Ascending aorta (tissue), 2 donors: ENCODE measurements at regions not wholly inside any gene's neighbourhood (a gene's known extent, or its start where the extent isn't known, plus 50 kb on each side); places are given as distances from the start of the nearest gene placed in this dataset.

Experiments
- DNase-seq, 2 donors: peaks; one replicate each; pipeline ENCODE4 v3.0.0-alpha.2; 2019; ENCODE audit warnings: low spot score in 2 of 2
- H3K27ac ChIP-seq, 2 donors: fragments of 200-600 bp; sonication (generic); one replicate each; pipeline ENCODE4 v1.5.1; 2016 to 2017; ENCODE audit warnings: mild to moderate bottlenecking in 1 of 2
- H3K27me3 ChIP-seq: fragments of 200-600 bp; sonication (generic); one replicate; pipeline ENCODE4 v1.5.1; 2017
- H3K36me3 ChIP-seq, 2 donors: fragments of 200-600 bp; sonication (generic); one replicate each; pipeline ENCODE4 v1.5.1; 2016
- H3K4me1 ChIP-seq, 2 donors: fragments of 200-600 bp; sonication (generic); one replicate each; pipeline ENCODE4 v1.5.1; 2016 to 2017; ENCODE audit warnings: mild to moderate bottlenecking in 1 of 2
- H3K4me3 ChIP-seq, 2 donors: fragments of 200-600 bp; sonication (generic); one replicate each; pipeline ENCODE4 v1.5.1; 2016 to 2017; ENCODE audit warnings: mild to moderate bottlenecking in 1 of 2
- H3K9me3 ChIP-seq, 2 donors: fragments of 200-600 bp; sonication (generic); one replicate each; pipeline ENCODE4 v1.5.1; 2016
- intact Hi-C: fragments of 100-400 bp; cut with DNase I; formaldehyde crosslinking; loops from one replicate; pipeline ENCODE4 v1.15.1; 2023
- TF ChIP-seq, protein P1 (sequence below), 3 experiments: fragments of 200-600 bp in 2 of 3; fragments of 450-650 bp in 1 of 3; sonication (generic) in 2 of 3; IDR thresholded peaks; one replicate each; pipeline ENCODE4 v1.5.1; 2016 to 2019; ENCODE audit warnings: antibody characterized with exemption in 3 of 3, mild to moderate bottlenecking in 1 of 3, moderate library complexity in 1 of 3

DNA sequence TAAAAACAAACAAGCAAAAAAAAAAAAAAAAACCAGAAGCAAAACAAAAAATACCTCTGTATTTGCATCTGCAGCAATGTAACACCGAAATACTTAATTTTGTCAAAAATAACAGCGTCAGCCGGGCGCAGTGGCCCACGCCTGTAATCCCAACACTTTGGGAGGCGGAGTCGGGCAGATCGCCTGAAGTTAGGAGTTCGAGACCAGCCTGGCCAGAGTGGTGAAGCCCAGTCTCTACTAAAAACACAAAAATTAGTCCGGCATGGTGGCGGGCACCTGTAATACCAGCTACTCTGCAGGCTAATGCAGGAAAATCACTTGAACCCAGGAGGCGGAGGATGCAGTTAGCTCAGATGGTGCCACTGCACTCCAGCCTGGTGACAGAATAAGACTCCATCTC is 683.5 kb upstream of the CA10 start:
- H3K4me1 ChIP-seq: no peaks in the 10 kb centered on the region
- H3K27ac ChIP-seq: no peak overlapping the region
- H3K36me3 ChIP-seq: no peaks in the 10 kb centered on the region
- intact Hi-C loops: no loop called here
- no peaks in the 10 kb centered on the region for H3K9me3 ChIP-seq
- H3K4me3 ChIP-seq: no peak overlapping the region
- DNase-seq: no peak
- no peaks in the 10 kb centered on the region for H3K27me3 ChIP-seq
- TF ChIP-seq, protein P1, sequence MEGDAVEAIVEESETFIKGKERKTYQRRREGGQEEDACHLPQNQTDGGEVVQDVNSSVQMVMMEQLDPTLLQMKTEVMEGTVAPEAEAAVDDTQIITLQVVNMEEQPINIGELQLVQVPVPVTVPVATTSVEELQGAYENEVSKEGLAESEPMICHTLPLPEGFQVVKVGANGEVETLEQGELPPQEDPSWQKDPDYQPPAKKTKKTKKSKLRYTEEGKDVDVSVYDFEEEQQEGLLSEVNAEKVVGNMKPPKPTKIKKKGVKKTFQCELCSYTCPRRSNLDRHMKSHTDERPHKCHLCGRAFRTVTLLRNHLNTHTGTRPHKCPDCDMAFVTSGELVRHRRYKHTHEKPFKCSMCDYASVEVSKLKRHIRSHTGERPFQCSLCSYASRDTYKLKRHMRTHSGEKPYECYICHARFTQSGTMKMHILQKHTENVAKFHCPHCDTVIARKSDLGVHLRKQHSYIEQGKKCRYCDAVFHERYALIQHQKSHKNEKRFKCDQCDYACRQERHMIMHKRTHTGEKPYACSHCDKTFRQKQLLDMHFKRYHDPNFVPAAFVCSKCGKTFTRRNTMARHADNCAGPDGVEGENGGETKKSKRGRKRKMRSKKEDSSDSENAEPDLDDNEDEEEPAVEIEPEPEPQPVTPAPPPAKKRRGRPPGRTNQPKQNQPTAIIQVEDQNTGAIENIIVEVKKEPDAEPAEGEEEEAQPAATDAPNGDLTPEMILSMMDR (IDR thresholded peaks at IDR 0.05): no peak

DNA sequence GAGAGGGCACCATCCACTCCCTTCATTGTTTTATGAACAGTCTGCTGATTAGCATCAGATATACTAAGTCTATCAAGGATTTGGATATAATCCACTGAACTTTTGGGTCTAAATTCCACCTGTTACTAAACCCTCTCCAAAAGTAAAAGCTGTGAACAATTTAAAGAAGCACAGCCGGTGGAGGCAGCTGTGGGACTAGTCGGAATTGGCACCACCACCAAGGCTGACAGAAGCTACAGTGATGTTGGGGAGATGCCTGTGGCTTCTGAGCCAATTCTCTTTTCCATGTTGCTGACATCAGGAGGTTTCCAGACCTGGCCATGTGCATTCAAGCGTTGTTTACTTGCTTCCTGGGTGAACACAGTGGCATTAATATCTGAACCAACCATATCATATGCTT is 679.0 kb upstream of the CA10 start:
- TF ChIP-seq, protein P1 (IDR thresholded peaks at IDR 0.05): no peak
- Histone ChIP-seq H3K4me3 (no peak overlapping the region), H3K27me3 (no peaks in the 10 kb centered on the region), H3K9me3 (no peaks in the 10 kb centered on the region), H3K36me3 (no peaks in the 10 kb centered on the region), H3K4me1 (no peaks in the 10 kb centered on the region), H3K27ac (no peak overlapping the region)
- intact Hi-C loops: no loop called here
- DNase-seq: no peak

DNA sequence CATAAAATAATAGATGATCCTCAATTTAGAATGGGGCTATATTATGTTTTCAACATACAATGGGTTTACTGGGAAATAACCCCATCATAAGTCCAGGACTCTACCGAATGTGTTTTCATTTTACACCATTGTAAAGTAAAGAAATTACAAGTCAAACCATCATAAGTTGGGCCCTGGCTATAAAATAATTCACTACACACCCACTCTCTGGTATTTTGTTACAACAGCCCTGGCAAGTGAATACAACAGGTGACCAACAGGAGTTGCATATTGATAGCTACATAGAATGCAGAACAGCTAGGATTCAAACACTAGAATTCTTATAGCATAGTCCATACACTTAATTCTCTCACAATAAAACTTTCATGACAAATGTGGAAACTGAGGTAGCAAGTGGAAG is 673.0 kb upstream of the CA10 start:
- no peak overlapping the region for H3K27ac ChIP-seq
- DNase-seq: no peak
- no peak overlapping the region for H3K4me3 ChIP-seq
- H3K9me3 ChIP-seq: no peaks in the 10 kb centered on the region
- H3K27me3 ChIP-seq: no peaks in the 10 kb centered on the region
- TF ChIP-seq, protein P1 (IDR thresholded peaks at IDR 0.05): no peak
- no peaks in the 10 kb centered on the region for H3K36me3 ChIP-seq
- intact Hi-C loops: no loop called here
- no peaks in the 10 kb centered on the region for H3K4me1 ChIP-seq

DNA sequence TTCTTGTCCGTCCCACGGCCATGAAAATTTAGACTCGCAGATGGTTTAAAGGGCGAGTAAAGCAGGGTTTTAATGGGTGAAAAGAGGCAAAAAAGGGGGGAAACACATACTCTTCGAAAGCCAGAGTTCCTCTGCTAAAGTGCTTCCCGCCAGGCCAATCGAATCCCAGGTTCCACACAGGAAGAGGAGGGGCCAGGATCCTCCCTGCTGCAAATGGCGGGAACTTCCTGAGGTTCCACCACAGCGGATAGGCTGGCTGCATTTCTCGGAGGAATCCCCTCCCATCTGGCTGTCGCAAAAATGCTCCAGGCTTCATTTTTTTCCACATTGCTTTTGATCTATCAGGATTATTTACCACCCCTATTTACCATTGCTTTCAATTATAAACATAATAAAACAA is 670.1 kb upstream of the CA10 start:
- TF ChIP-seq, protein P1 (IDR thresholded peaks at IDR 0.05): no peak
- intact Hi-C loops: no loop called here
- no peaks in the 10 kb centered on the region for H3K9me3 ChIP-seq
- no peak for DNase-seq
- H3K4me1 ChIP-seq: no peaks in the 10 kb centered on the region
- no peaks in the 10 kb centered on the region for H3K36me3 ChIP-seq
- H3K27ac ChIP-seq: no peak overlapping the region
- H3K4me3 ChIP-seq: no peak overlapping the region
- H3K27me3 ChIP-seq: no peaks in the 10 kb centered on the region

DNA sequence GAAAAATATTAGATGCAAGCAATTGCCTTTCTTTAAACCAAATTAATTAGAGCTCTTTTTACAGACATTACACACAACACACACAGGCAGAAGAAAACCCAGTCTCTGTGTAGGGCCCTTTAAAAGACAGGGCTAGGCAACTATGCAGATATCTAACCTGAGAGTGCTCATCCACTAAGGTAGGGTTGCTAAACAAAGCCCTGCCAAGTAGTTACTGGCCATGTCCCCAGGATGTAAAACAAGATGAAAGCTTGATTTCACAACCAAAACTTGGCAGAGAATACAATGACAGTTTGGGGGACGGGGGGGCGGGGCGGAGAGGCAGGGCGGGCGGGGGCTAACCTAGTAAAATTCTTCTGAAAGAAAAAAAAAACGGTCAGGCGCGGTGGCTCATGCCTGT is 669.0 kb upstream of the CA10 start:
- no peak overlapping the region for H3K4me3 ChIP-seq

DNA sequence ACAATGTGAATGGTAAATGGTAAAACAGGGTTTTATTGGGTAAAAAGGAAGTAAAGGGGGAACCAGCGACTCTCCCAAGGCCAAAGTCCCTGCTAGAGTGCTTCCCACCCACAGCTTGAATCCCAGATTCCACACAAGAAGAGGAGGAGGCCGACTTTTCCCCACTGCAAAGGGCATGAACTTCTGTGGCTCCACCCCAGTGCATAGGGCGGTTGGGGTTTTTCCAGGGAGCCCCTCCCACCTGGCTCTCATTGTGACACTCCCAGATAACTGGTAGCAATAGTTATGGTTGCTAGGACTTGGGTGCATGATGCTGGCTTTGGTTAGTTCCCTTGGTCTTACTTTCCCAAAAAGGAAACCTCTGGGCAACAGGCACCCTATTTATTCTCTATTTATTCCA is 666.0 kb upstream of the CA10 start:
- TF ChIP-seq, protein P1 (IDR thresholded peaks at IDR 0.05): no peak
- intact Hi-C loops: no loop called here
- H3K27me3 ChIP-seq: no peaks in the 10 kb centered on the region
- no peak overlapping the region for H3K4me3 ChIP-seq
- no peak overlapping the region for H3K27ac ChIP-seq
- no peaks in the 10 kb centered on the region for H3K9me3 ChIP-seq
- H3K4me1 ChIP-seq: no peaks in the 10 kb centered on the region
- DNase-seq: no peak
- H3K36me3 ChIP-seq: no peaks in the 10 kb centered on the region

More for the DNA sequence above, 669.0 kb upstream of the CA10 start:
- H3K36me3 ChIP-seq: no peaks in the 10 kb centered on the region
- no peaks in the 10 kb centered on the region for H3K9me3 ChIP-seq
- H3K4me1 ChIP-seq: no peaks in the 10 kb centered on the region
- no peak for DNase-seq
- no peaks in the 10 kb centered on the region for H3K27me3 ChIP-seq
- TF ChIP-seq, protein P1 (IDR thresholded peaks at IDR 0.05): no peak
- no peak overlapping the region for H3K27ac ChIP-seq
- intact Hi-C loops: no loop called here
